Sigmoid colon (tissue), 6 donors: ENCODE measurements at regions not wholly inside any gene's neighbourhood (a gene's known extent, or its start where the extent isn't known, plus 50 kb on each side); places are given as distances from the start of the nearest gene placed in this dataset.

Experiments used
- DNase-seq: peaks from one replicate; pipeline ENCODE4 v3.0.0-alpha.2; 2019
- H3K27ac ChIP-seq, 4 donors: fragments of 200-600 bp; sonication (generic); one replicate each; pipeline ENCODE4 v1.5.1; 2016 to 2019; ENCODE audit warnings: mild to moderate bottlenecking in 1 of 4
- H3K27me3 ChIP-seq, 3 donors: fragments of 200-600 bp; sonication (generic); one replicate each; pipeline ENCODE4 v1.5.1; 2019; ENCODE audit warnings: mild to moderate bottlenecking in 1 of 3
- H3K36me3 ChIP-seq, 4 donors: fragments of 200-600 bp; sonication (generic); one replicate each; pipeline ENCODE4 v1.5.1; 2016 to 2019
- H3K4me1 ChIP-seq, 4 donors: fragments of 200-600 bp; sonication (generic); one replicate each; pipeline ENCODE4 v1.5.1; 2017 to 2019
- H3K4me3 ChIP-seq, 4 donors: fragments of 200-600 bp; sonication (generic); one replicate each; pipeline ENCODE4 v1.5.1; 2017 to 2019; ENCODE audit warnings: mild to moderate bottlenecking in 2 of 4, moderate library complexity in 1 of 4
- H3K9me3 ChIP-seq, 4 donors: fragments of 200-600 bp in 3 of 4; sonication (generic) in 3 of 4; one replicate each; pipeline versions ENCODE4 v1.5.1 to v1.6.1; 2013 to 2019
- CTCF ChIP-seq, 4 experiments: fragments of 450-650 bp in 3 of 4; fragments of 200-600 bp in 1 of 4; IDR thresholded peaks; one replicate each; pipeline ENCODE4 v1.5.1; 2016 to 2019; ENCODE audit warnings: antibody characterized with exemption in 4 of 4, mild to moderate bottlenecking in 3 of 4, moderate library complexity in 2 of 4
- EP300 ChIP-seq, 4 donors: sonication (generic); formaldehyde crosslinking; IDR thresholded peaks; one replicate each; pipeline ENCODE4 v1.6.1; 2017; ENCODE audit warnings: antibody characterized with exemption in 4 of 4
- POLR2A ChIP-seq, 2 donors: fragments of 450-650 bp; IDR thresholded peaks; one replicate each; pipeline ENCODE4 v1.6.1; 2016; ENCODE audit warnings: antibody characterized with exemption in 2 of 2, mild to moderate bottlenecking in 2 of 2, moderate library complexity in 2 of 2
- POLR2AphosphoS5 ChIP-seq, 4 donors: sonication (generic); formaldehyde crosslinking; IDR thresholded peaks; one replicate each; pipeline ENCODE4 v1.6.1; 2017; ENCODE audit warnings: antibody characterized with exemption in 4 of 4
- WGBS, 2 donors: extraction: QIAGEN DNeasy Blood & Tissue Kit; methylation state at CpG; one replicate each; pipeline ENCODE4 v1.1.7; 2013; 5-methylcytosine and 5-hydroxymethylcytosine counted together
- intact Hi-C: fragments of 100-400 bp; cut with DNase I; formaldehyde crosslinking; loops from one replicate; pipeline ENCODE4 v1.15.1; 2023
- donor health status: healthy with polysubstance abuse.
- donor health status: healthy.

- TF ChIP-seq CTCF (IDR thresholded peaks at IDR 0.05) (no peak), EP300 (IDR thresholded peaks at IDR 0.05) (no peak), POLR2AphosphoS5 (IDR thresholded peaks at IDR 0.05) (no peak), POLR2A (IDR thresholded peaks at IDR 0.05) (no peak)
- no peak overlapping the region for H3K27ac ChIP-seq
- 67 to 85% methylated on average over 1 of the region's 1 CpG for WGBS, 2 donors
- H3K27me3 ChIP-seq = no peaks in the 10 kb centered on the region
- H3K4me1 ChIP-seq = no peaks in the 10 kb centered on the region
- intact Hi-C loops = no loop called here
- H3K36me3 ChIP-seq = no peaks in the 10 kb centered on the region
- no peak for DNase-seq
- no peak overlapping the region for H3K4me3 ChIP-seq
- H3K9me3 ChIP-seq = no peaks in the 10 kb centered on the region
Measured at GRCh38 chr2:80715433-80715832, 410.9 kb upstream of the LRRTM1 start.

- DNase-seq = no peak
- H3K27me3 ChIP-seq = no peaks in the 10 kb centered on the region
- no peak overlapping the region for H3K27ac ChIP-seq
- intact Hi-C loops = no loop called here
- H3K9me3 ChIP-seq = no peaks in the 10 kb centered on the region
- peaks cover 0 to 1% (median 0%) of the 10 kb centered on the region in 4 donors for H3K4me1 ChIP-seq
- H3K4me3 ChIP-seq = no peak overlapping the region
- TF ChIP-seq EP300 (IDR thresholded peaks at IDR 0.05) (no peak), POLR2A (IDR thresholded peaks at IDR 0.05) (no peak), CTCF (IDR thresholded peaks at IDR 0.05) (no peak)
- H3K36me3 ChIP-seq = no peaks in the 10 kb centered on the region
Measured at GRCh38 chr2:80711915-80712314, 407.4 kb upstream of the LRRTM1 start.

GRCh38 chr2:80706951-80707350, 402.4 kb upstream of the LRRTM1 start:
- no peaks in the 10 kb centered on the region for H3K27me3 ChIP-seq
- no peak overlapping the region for H3K4me3 ChIP-seq
- intact Hi-C loops = no loop called here
- H3K9me3 ChIP-seq = no peaks in the 10 kb centered on the region
- H3K27ac ChIP-seq = no peak overlapping the region
- WGBS, 2 donors = 81 to 83% methylated on average over 2 of the region's 2 CpGs
- no peak for DNase-seq
- TF ChIP-seq POLR2AphosphoS5 (IDR thresholded peaks at IDR 0.05) = no peak
- TF ChIP-seq EP300 (IDR thresholded peaks at IDR 0.05) = no peak
- TF ChIP-seq CTCF (IDR thresholded peaks at IDR 0.05) = no peak
- H3K4me1 ChIP-seq = peaks cover 0 to 7% (median 0%) of the 10 kb centered on the region in 4 donors
- H3K36me3 ChIP-seq = no peaks in the 10 kb centered on the region

- Histone ChIP-seq H3K4me3 (no peak overlapping the region), H3K36me3 (no peaks in the 10 kb centered on the region), H3K27ac (no peak overlapping the region), H3K4me1 (peaks cover 0 to 7% (median 3%) of the 10 kb centered on the region in 4 donors), H3K9me3 (no peaks in the 10 kb centered on the region), H3K27me3 (no peaks in the 10 kb centered on the region)
- 77 to 80% methylated on average over 5 of the region's 5 CpGs for WGBS, 2 donors
- intact Hi-C loops = no loop called here
- TF ChIP-seq CTCF (IDR thresholded peaks at IDR 0.05) (no peak), POLR2AphosphoS5 (IDR thresholded peaks at IDR 0.05) (no peak), POLR2A (IDR thresholded peaks at IDR 0.05) (no peak), EP300 (IDR thresholded peaks at IDR 0.05) (no peak)
- no peak for DNase-seq
Measured at GRCh38 chr2:80706541-80706940, 402.0 kb upstream of the LRRTM1 start.

GRCh38 chr2:80703532-80703931, 399.0 kb upstream of the LRRTM1 start:
- intact Hi-C loops = no loop called here
- DNase-seq = no peak
- peaks cover 0 to 11% (median 9%) of the 10 kb centered on the region in 4 donors for H3K4me1 ChIP-seq
- no peaks in the 10 kb centered on the region for H3K9me3 ChIP-seq
- H3K27ac ChIP-seq = no peak overlapping the region
- WGBS, 2 donors = 44 to 61% methylated on average over 3 of the region's 3 CpGs
- H3K4me3 ChIP-seq = no peak overlapping the region
- H3K27me3 ChIP-seq = no peaks in the 10 kb centered on the region
- no peaks in the 10 kb centered on the region for H3K36me3 ChIP-seq
- TF ChIP-seq POLR2A (IDR thresholded peaks at IDR 0.05) (no peak), POLR2AphosphoS5 (IDR thresholded peaks at IDR 0.05) (no peak), CTCF (IDR thresholded peaks at IDR 0.05) (no peak), EP300 (IDR thresholded peaks at IDR 0.05) (no peak)
